HG02885 (cell line): ENCODE measurements at regions not wholly inside any gene's neighbourhood (a gene's known extent, or its start where the extent isn't known, plus 50 kb on each side); places are given as distances from the start of the nearest gene placed in this dataset.
A peak's percentile ranks its signal among the peaks of the same experiment; 100 is the strongest.

Experiments
- ATAC-seq: cut with Tn5 transposase; IDR thresholded peaks from one replicate; pipeline ENCODE4 v1.9.1; 2021; ENCODE audit warnings: mild to moderate bottlenecking; ENCODE audit not compliant: unreplicated experiment, poor library complexity

DNA sequence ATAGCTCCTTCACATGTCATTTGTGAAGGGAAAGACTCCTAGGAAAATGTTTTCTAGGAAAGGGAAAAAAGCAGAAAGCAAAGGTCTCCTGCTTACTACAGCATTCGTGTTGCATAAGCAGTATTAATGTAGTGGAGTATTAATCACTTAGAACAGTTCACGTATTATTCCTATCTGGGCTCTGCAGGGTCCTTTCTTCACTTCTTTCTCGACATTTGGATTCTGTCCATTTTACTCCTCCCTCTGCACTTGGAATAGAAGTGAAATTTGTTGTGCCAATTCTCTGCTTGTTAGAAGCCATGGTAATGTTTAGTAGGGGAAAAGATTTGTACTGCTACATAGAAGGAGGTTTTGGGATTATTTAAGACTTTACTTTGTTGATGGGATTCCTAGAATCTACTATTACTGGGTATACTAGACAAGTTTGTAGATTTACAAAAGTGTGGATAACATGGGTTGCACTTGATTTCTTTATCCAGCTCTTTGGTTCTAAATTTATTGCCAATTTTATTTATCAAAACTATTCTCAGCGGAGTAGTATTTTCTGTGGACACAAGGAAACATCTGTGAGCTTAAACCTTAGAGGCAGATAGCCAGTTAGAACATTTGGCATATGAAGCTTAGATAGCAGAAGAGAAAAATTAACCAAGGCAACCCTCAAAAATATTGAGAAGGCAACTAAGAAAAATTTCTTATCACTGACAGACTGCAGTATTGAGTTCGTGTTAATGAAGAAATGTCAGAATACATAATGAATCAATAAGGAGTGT, 108.4 kb upstream of the ESR1 start:
- no peak for ATAC-seq

DNA sequence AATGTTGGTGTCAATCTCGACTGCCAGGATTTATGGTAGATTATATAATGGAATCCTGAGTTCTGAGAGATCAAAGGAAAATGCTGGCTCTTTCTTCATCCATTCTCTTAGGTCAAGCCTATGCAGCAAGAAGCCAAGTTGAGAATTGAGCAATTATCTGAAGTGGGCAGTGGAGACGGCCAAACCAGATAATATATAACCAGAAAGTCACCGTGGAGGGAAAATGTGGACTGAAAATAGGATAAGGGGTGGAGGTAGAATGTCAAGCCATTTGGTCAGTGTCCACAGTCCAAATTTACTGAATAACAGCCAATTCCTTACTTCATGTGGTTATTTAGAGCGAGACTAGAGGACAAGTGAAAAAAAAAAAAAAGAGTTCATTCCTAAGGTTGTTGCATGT, 107.8 kb upstream of the ESR1 start:
- ATAC-seq, result no peak

DNA sequence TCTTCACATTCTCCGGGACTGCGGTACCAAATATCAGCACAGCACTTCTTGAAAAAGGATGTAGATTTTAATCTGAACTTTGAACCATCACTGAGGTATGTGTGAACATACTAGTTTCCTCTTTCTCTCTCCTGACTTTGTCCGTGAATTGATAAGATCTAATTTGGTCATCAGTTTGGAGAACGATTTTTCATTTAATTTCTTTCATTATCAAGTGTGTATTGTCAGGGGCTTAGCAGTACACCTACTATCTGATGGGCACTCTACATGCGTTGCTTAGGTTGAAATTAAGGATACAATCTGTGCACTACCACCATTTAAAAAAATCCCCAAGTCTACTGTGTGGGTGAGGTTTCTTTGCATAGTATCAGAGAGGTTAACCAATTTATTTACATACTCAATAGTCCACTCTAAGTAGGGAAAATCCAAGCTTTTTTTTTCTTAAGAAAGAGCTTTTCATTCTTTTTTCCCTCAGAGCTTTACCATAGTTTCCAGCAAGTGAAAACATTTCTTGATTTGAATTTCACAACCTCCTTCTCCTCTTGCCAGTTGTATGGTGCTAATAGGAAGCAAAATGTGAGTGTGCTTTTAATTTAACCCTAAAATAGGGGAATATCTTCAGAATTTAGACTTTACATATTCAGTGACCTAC, 105.4 kb upstream of the ESR1 start:
- peak; percentile 85 for ATAC-seq

DNA sequence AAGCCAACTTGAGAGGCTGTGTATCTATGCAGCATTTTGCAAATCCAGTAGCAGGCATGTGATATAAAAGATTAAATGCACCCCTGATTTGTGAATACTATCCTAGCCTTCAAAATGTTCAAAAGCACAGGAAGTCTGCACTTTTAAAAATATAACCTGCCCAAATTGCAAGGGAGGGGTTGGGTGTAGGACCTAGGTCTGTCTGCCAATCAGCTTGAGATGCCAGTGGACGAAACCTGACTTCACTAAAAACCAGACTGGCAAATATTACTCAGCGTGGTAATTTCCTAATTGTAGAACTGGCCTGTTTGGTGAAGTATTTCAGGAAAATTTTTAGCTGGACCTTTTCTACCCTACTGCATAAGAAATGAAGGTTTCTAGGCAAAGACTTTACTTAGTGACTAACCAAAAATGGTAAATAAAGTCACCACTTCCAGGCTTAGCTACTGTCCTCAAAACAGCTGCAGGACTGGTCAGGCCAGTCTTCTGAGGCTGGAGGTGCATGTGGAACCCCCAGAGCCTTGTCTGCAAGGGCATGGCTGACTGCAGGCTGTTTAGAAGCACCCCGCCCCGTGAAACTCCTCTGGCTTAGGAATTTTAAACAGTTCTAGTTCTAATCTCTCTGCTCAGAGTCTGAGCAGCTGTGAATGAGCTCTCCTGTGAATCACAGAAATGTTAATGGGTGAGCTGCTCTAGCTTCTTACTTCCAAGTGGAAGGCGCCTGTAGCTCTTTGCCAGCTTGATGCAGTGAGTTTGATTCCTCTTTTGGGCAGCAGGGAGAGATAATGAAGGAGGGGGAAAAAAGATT, 104.4 kb upstream of the ESR1 start:
- peak; percentile 58 for ATAC-seq

DNA sequence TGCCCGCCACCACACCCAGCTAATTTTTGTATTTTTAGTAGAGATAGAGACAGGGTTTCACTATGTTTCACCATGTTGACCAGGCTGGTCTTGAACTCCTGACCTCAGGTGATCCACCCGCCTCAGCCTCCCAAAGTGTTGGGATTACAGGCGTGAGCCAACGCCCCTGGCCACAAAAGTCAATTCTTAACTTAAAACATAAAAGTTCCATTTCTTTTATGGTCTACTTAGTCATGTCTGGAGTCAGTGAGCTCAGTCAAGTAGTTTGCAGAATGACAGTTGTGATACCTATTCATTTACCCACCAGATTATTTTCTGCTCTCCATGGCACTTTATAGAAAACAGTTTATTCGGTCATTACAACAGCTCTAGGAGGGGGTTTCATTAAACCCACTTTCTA, 103.1 kb upstream of the ESR1 start:
- no peak for ATAC-seq

DNA sequence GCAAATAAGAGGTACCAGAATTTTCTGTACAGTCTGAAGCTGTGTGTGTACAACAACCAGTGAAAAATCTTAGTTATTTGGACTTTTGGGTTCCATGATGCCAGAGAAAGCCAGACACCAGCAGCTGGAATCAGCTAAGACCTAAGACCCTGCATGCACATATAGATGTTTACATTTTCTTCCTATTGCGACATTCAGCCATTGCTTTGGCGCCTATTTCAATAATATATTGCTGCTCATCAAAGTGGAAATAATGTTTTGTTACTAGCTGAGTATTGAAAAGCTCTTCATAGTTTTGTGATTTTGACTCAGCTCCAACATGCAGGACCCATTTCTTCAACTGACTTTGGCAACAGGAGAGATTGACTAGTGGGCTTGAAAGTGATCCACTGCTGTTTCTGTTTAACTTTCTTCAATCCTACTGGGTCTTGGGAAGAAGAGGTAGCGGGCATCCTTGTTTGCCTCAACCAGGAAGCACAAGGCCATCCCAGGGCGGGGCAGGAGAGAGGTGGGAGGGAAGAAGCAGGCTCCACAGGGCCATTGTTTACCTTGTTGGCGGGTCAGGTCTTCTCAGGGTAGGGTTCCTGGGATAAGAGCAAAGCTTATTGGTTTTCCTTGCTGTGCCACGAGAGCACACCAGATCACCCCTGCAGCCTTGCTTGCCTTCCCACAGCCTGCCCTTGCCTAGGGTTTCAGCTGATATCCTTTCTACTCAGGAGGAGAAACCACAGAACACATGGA, 101.3 kb upstream of the ESR1 start:
- ATAC-seq, result no peak

DNA sequence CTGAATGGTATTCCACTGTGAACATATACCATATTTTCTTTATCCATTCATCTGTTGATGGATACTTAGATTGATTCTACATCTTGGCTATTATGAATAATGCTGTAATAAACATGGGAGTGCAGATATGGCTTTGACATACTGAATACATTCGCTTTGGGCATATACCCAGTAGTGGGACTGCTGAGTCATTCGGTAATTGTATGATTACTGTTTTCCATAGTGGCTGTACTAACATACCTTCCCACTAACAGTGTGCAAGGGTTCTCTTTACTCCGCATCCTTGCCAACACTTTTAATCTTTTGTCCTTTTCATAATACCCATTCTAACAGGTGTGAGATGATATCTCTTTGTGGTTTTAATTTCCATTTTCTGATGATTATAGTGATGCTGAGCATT, 98.2 kb upstream of the ESR1 start:
- no peak for ATAC-seq

DNA sequence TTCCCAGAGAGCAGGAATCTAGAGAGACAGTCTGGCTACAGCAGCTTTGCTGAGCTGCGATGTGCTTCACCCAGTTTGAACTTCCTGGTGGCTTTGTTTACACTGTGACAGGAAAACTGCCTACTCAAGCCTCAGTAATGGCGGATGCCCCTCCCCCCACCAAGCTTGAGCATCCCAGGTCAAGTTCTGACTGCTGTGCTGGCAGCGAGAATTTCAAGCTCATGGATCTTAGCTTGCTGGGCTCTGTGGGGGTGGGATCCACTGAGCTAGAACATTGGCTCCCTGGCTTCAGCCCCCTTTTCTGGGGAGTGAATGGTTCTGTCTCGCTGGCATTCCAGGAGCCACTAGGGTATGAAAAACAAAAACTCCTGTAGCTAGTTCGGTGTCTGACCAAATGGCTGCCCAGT, 91.0 kb upstream of the ESR1 start:
- no peak for ATAC-seq

DNA sequence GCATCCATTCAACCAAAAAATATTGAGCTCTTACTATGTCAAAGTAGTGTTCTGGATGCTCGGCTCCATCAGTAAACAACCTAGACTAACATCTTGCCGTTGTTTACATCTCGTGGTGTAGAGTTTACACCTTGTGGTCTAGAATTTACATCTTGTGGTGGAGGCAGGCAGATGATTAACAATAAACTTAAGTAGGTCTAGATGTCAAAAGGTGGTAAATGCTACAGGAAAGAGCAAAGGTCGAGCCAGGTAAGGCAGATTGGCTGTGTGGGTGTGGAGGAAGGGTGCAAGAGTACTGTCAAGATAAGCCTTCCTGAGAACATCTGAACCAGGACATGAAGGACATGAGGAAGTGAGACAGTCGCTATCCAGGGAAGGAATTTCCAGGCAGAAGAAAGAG, 88.4 kb upstream of the ESR1 start:
- ATAC-seq, result no peak

DNA sequence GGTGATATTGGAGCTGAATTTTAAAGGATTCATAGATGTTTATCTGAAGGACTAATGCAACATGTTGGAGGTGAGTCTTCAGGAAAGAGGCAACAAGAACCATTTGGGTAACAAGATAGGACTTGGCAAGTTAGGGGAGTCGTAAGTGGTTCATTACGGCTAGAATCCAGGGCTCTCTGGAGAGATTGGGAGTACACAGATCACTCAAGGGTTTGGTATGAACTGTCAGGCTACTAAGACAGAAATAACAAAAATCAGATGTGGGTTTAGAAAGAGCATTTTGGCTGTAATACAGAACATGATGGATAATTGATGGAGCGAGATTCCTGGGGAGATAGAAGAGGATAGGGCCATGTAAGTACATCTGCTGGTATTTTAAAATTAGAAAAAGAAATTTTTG, 86.3 kb upstream of the ESR1 start:
- no peak for ATAC-seq

DNA sequence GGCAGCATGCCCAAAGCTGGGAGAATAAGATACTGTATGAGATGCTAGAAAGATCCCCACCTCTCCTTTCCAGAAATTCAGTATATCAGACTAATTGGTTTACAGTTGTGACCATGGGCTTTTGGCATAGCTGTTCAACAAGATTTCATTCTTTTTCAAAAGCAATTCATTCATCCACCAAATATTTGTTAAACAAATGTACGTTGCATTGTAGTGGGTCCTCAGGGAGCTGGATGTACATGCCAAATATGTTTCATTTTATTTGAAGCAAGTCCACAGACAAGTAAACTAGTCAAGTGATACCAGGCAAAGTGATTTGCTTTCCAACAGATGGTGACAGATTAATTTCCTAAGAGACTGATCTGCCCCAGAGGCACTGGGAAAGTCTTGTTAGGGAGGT, 85.8 kb upstream of the ESR1 start:
- no peak for ATAC-seq

DNA sequence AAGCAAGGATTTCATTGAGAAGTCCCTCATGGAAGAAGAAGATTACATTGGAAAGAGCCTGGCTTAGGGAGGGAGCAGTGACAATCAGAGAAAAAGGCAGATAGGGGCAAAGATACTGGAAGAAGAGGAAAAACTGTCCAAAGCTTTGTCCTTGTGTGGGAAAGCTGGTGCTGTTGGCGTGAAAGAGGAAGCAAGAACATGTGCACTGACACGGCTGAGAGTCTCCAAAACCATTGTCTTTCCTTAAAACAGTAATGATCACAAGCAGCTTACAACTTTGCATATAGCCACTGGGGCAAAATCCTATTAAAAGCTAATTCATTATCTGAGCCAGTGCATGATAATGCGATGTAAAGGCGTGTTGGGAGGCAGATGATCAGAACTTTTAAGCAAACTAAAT, 85.1 kb upstream of the ESR1 start:
- ATAC-seq, result peak; percentile 54

DNA sequence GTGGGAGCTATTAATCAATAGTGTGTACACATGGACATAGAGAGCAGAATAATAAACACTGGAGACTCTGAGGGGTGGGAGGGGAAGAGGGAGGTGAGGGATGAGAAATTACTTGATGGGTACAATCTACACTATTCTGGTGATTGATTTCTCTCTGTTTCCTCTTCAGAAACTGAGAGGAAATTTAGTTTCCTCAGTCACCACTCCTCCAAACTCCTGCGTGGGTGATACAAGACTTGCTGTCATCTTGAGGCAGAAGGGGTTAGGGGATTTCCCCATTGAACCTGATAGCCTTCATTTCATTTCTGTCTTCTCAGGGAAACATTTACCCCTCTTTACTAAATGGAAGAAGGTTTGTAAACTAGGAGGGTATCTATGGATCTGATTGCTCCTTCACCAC, 84.3 kb upstream of the ESR1 start:
- ATAC-seq, result peak; percentile 96

DNA sequence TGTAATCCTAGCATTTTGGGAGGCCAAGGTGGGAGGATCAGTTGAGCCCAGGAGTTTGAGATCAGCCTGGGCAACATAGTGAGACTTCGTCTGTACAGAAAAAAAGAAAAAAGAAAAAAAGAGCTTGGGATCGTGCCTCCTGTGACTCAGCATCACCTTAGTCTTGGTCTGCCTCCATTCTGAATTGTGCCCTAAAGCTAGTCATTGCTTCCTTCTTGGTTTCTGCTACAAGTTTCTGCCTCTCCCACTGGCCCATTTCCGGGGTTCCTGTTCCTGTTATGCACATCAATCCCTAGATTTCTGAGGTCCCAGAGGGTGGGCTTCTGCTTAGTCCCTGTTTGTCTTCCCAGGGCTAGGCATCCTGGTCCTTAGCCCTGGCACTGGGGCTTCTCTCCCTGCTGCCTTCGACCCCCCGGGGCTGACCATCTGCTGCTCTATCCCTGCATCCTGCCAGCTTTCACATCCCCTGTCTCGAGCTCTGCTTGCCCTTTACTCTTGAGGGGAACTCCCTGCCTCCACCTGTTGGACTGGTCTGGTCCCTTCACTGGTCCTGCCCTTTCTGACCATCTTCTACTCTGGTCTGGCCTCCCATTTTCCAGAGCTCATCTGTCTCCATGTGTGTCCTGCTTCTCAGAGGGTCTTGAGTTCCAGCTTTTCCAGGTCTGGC, 77.5 kb upstream of the ESR1 start:
- no peak for ATAC-seq

DNA sequence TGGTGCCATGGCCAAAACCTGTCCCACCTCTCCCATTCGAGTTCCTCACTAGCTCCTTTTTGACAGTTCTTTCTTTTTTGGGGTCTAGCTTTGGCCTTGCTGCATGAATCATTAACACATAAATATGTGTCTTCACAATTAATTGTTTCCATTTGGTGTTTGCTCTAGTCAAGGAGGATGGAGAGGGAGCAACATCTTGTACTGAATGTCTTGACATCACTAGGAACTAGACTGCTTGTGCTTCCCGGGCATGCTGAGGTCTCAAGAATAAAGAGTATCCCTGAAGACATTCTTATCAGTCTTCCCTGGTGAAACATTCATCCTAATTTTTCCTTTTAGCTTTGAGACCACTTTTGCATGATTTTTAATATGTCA, 77.0 kb upstream of the ESR1 start:
- no peak for ATAC-seq

DNA sequence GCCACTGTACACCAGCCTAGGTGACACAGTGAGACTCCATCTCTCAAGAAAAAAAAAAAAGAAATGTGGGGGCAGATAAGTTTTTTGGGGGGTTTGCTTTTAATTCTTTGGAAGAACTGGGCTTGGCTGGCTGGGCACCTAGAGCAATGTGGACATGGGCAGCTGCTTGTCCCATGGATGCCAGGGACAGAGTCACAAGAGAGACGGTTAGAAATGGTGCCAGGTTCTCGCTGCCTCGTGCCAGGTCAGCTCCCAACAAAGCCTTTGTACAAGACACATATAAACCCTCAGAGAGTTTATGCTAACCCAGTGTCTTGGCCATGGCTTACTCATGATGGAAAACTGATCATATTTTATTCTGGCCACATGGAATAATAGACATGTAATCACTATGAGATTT, 76.2 kb upstream of the ESR1 start:
- no peak for ATAC-seq

DNA sequence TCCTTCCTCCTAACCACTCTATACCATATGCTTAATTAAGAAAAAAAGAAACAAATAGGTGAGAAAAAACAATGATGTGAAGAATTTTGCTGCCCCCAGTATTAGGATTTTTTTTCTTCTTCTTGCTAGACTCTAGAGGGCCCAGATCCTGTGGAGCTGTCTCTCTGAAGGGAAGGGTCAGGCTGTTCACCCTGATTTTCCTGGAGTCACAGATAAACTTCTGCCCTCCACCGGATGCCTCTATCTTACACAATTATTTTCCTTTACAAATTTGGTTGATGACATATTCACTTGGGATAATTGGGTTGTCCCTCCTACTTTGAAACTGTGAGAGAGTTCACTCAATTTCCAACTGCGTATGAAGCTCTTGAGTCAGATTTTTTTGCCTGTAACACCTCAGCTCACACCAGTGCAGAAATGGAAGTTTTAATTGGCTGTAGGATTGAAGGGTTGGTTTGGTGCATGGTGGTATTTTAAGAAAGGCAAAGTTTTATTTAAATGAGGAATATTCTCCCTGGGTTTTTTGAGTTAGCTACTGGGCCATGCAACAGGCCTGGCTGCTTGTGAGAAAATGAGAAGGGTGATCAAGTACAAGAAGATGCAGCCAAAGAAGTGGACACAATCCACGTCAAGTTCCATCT, 73.7 kb upstream of the ESR1 start:
- ATAC-seq, result no peak

DNA sequence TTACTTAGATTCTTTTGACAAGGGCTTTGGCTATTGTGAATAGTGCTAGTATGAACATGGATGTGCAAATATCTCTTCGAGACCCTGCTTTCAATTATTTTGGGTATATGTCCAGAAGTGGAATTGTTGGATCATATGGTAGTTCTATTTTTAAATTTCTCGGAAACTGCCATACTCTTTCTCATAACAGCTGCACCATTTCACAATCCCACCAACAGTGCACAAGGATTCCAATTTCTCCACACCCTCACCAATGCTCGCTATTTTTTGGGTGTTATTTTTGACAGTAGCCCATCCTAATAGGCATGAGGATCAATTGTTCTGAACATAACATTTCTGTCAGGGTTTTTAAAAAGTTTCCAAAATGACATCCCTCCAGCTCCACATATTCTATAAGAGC, 69.2 kb upstream of the ESR1 start:
- no peak for ATAC-seq

DNA sequence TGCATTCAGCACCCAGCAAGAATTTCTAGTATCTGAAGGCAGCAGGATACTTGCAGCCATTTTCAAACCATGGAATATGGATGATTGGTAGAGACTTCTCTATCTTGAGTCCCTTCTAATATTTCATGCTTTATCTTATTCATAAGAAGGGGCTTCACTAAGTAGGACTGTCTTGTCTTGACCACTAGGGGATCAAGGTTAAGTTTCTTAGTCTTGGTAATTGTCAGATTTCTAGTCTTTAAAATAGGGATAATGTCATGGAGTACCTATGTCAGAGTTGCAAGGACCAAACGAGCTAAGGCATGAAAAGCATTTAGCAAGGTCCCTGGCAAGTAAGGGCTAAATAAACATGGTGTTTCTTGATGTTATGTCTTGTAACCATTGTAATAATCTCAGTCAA, 68.5 kb upstream of the ESR1 start:
- ATAC-seq, result no peak

DNA sequence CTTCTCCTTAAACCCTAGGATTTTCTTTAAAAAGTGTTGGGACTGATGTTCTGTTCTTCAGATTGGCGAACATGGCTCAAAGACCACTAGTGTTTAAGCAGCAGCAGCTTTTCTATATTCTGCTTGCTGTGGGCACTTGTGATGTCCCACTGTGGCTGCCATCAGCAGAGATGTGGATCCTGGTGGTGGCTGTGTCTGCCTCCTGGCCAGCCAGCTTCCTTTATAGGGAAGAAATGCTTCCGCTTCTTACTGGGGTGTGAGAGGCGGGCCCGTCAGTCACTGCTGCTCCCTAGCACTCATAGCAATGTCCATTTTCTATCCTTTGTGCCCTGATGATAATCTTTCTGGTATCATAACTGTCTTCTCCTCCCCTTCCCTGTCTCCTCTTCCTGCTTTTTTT, 66.7 kb upstream of the ESR1 start:
- no peak for ATAC-seq
